KMS-11 (cell line): ENCODE measurements at regions not wholly inside any gene's neighbourhood (a gene's known extent, or its start where the extent isn't known, plus 50 kb on each side); places are given as distances from the start of the nearest gene placed in this dataset.

Experiments used
- H2AFZ ChIP-seq: fragments of 200-600 bp; sonication (generic); 2 replicates; pipeline ENCODE4 v1.6.1; 2016; ENCODE audit warnings: antibody characterized with exemption, mixed run types, low read depth
- H3K27ac ChIP-seq: fragments of 200-600 bp; sonication (generic); 2 replicates; pipeline ENCODE4 v1.6.1; 2016; ENCODE audit warnings: mild to moderate bottlenecking, mixed run types
- H3K27me3 ChIP-seq: fragments of 200-600 bp; sonication (generic); 2 replicates; pipeline ENCODE4 v1.6.1; 2017; ENCODE audit warnings: mild to moderate bottlenecking, low read depth, mixed run types, moderate library complexity; ENCODE audit not compliant: insufficient read depth
- H3K36me3 ChIP-seq: fragments of 200-600 bp; sonication (generic); 2 replicates; pipeline ENCODE4 v1.6.1; 2017; ENCODE audit warnings: mild to moderate bottlenecking, mixed run types; ENCODE audit not compliant: insufficient read depth
- H3K4me1 ChIP-seq: fragments of 200-600 bp; sonication (generic); 2 replicates; pipeline ENCODE4 v1.6.1; 2016; ENCODE audit warnings: mild to moderate bottlenecking, low read depth, mixed run types; ENCODE audit not compliant: poor library complexity, severe bottlenecking
- H3K4me2 ChIP-seq: fragments of 200-600 bp; sonication (generic); 2 replicates; pipeline ENCODE4 v1.7.0; 2016; ENCODE audit warnings: mild to moderate bottlenecking, mixed run types
- H3K4me3 ChIP-seq: fragments of 200-600 bp; sonication (generic); IDR thresholded peaks from 2 replicates; pipeline ENCODE4 v1.6.1; 2017; ENCODE audit warnings: low read depth, low read length, mixed read lengths; ENCODE audit not compliant: insufficient read depth
- H3K79me2 ChIP-seq: fragments of 200-600 bp; sonication (generic); 2 replicates; pipeline ENCODE4 v1.6.1; 2016; ENCODE audit warnings: low read depth, mixed run types; ENCODE audit not compliant: insufficient read depth
- H3K9ac ChIP-seq: fragments of 200-600 bp; sonication (generic); 2 replicates; pipeline ENCODE4 v1.6.1; 2016; ENCODE audit warnings: mild to moderate bottlenecking, mixed run types
- H4K20me1 ChIP-seq: fragments of 200-600 bp; sonication (generic); 2 replicates; pipeline ENCODE4 v1.6.1; 2016; ENCODE audit warnings: mild to moderate bottlenecking, mixed run types; ENCODE audit not compliant: insufficient read depth
- TF ChIP-seq, protein P1 (sequence below): fragments of 200-600 bp; sonication (generic); conservative IDR thresholded peaks from 2 replicates; pipeline ENCODE4 v1.6.1; 2017; ENCODE audit warnings: low read depth, mild to moderate bottlenecking, antibody characterized with exemption, low read length, moderate library complexity, mixed read lengths

DNA sequence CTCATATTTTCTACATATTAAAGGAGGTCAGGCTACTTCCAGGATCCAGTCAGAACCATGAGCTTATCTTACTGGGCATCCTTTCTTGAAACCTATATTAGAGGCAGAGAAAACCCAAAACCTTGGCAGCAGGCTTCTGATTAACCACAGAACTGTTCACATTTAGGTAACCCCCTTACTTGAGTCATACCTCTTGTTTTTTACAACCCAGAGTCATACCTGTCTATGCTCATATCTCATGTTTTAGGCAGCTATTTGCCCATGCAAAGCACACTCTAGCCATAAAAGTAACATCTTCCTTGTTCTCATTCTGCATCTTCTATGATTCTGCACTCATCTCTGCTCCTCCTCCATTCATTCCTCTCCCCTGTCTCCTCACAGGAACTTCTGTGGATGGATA is 138.0 kb upstream of the SMIM31 start:
- Histone ChIP-seq H3K27me3 (no peaks in the 10 kb centered on the region), H3K36me3 (no peaks in the 10 kb centered on the region), H3K27ac (no peak overlapping the region), H3K4me3 (no peak overlapping the region), H3K4me2 (no peak overlapping the region), H3K4me1 (no peaks in the 10 kb centered on the region), H3K79me2 (no peaks in the 10 kb centered on the region), H4K20me1 (no peaks in the 10 kb centered on the region), H3K9ac (no peak overlapping the region), H2AFZ (no peak overlapping the region)
- TF ChIP-seq, protein P1, sequence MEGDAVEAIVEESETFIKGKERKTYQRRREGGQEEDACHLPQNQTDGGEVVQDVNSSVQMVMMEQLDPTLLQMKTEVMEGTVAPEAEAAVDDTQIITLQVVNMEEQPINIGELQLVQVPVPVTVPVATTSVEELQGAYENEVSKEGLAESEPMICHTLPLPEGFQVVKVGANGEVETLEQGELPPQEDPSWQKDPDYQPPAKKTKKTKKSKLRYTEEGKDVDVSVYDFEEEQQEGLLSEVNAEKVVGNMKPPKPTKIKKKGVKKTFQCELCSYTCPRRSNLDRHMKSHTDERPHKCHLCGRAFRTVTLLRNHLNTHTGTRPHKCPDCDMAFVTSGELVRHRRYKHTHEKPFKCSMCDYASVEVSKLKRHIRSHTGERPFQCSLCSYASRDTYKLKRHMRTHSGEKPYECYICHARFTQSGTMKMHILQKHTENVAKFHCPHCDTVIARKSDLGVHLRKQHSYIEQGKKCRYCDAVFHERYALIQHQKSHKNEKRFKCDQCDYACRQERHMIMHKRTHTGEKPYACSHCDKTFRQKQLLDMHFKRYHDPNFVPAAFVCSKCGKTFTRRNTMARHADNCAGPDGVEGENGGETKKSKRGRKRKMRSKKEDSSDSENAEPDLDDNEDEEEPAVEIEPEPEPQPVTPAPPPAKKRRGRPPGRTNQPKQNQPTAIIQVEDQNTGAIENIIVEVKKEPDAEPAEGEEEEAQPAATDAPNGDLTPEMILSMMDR: no peak

DNA sequence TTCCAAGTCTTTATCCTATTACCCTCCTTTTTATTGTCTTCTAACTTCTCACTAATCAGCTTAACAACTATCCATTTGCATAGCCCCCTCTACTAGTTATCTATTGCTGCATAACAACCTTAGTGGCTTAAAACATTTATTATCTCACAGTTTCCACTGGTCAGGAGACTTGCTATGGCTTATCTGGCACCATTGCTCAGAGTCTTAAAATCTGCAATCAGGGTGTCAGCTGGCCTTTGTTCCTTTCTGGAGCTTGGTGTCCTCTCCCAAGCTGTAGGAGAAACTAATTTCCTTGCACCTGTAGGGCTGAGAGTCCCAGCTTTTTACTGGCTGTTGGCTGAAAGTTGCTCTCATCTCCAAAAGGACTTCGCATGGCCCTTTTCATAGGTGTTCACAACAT is 137.0 kb upstream of the SMIM31 start:
- Histone ChIP-seq H3K27ac (no peak overlapping the region), H3K79me2 (no peaks in the 10 kb centered on the region), H3K4me3 (no peak overlapping the region), H2AFZ (no peak overlapping the region), H4K20me1 (no peaks in the 10 kb centered on the region), H3K4me1 (no peaks in the 10 kb centered on the region), H3K27me3 (no peaks in the 10 kb centered on the region), H3K4me2 (no peak overlapping the region), H3K9ac (no peak overlapping the region), H3K36me3 (no peaks in the 10 kb centered on the region)
- TF ChIP-seq, protein P1: no peak

DNA sequence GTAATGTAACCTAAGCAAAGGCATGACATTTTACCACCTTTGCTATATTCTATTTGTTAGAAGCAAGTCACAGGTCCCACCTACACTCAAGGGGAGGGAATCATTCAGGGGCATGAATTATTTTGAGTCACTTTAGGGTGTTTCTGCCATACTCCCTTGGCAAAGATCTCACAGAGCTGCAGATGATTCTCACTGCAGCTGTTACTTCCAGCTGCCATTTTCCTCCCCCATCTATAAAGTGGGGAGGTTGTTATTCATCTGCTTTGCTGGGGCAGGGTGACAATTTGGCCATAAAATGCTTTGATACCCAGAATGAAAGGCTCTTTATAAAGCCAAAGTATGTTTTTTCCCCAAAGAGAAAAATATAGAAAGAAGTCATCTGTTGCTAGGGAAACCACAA is 136.5 kb upstream of the SMIM31 start:
- Histone ChIP-seq H3K4me2 (no peak overlapping the region), H2AFZ (no peak overlapping the region), H3K4me3 (no peak overlapping the region), H3K36me3 (no peaks in the 10 kb centered on the region), H4K20me1 (no peaks in the 10 kb centered on the region), H3K27ac (no peak overlapping the region), H3K27me3 (no peaks in the 10 kb centered on the region), H3K79me2 (no peaks in the 10 kb centered on the region), H3K9ac (no peak overlapping the region), H3K4me1 (no peaks in the 10 kb centered on the region)
- TF ChIP-seq, protein P1: no peak

DNA sequence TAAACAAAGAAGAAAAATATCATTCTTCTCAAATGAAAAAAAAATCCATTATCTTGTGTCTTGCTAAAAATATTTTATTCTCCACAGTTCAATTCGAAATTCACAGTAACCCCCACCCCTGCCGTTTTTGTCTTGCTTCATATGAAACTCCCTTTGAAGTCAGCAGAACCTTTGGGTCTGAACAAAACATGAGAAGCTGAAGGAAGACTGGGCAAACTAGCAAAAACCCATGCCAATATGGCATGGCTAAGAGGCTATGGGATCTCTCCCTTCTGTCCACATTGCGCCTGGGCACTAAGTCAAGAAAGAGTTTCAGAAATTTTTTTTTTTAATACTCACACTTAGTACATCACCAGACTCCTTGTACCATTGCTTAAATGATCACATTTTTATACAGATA is 136.0 kb upstream of the SMIM31 start:
- no peaks in the 10 kb centered on the region for H3K4me1 ChIP-seq
- no peaks in the 10 kb centered on the region for H3K36me3 ChIP-seq
- H3K4me3 ChIP-seq: no peak overlapping the region
- H3K79me2 ChIP-seq: no peaks in the 10 kb centered on the region
- H3K9ac ChIP-seq: no peak overlapping the region
- TF ChIP-seq, protein P1: no peak
- H3K27me3 ChIP-seq: no peaks in the 10 kb centered on the region
- no peak overlapping the region for H2AFZ ChIP-seq
- no peak overlapping the region for H3K27ac ChIP-seq
- no peaks in the 10 kb centered on the region for H4K20me1 ChIP-seq
- H3K4me2 ChIP-seq: no peak overlapping the region
